Progenitor cell of endocrine pancreas (in vitro differentiated cells): ENCODE measurements at regions not wholly inside any gene's neighbourhood (a gene's known extent, or its start where the extent isn't known, plus 50 kb on each side); places are given as distances from the start of the nearest gene placed in this dataset.
"Not testable (repeated sequence)": the region's sequence is repeated elsewhere in the genome, so short reads cannot be mapped to it uniquely, and the experiment has no call there.

ENCODE experiments used
- DNase-seq: peaks from one replicate; pipeline ENCODE4 v3.0.0; 2021; ENCODE audit warnings: low spot score; ENCODE audit not compliant: unreplicated experiment
- H3K27ac Mint-ChIP-seq: 2 replicates; pipeline ENCODE4 v1.8.0; 2021; ENCODE audit warnings: mild to moderate bottlenecking, moderate library complexity, mixed read lengths
- H3K27me3 Mint-ChIP-seq: 2 replicates; pipeline ENCODE4 v1.8.0; 2021; ENCODE audit warnings: mixed read lengths
- H3K36me3 Mint-ChIP-seq: 2 replicates; pipeline ENCODE4 v1.8.0; 2022; ENCODE audit warnings: mixed read lengths; ENCODE audit not compliant: insufficient read depth
- H3K4me1 Mint-ChIP-seq: 2 replicates; pipeline ENCODE4 v1.8.0; 2021; ENCODE audit warnings: low read depth, mixed read lengths
- H3K4me3 Mint-ChIP-seq: 2 replicates; pipeline ENCODE4 v1.8.0; 2021; ENCODE audit warnings: low read depth, mild to moderate bottlenecking, moderate library complexity, mixed read lengths
- H3K9me3 Mint-ChIP-seq: 2 replicates; pipeline ENCODE4 v1.8.0; 2021; ENCODE audit warnings: low read depth, mixed read lengths
- TF ChIP-seq, protein P1 (sequence below): fragments of 200-600 bp; sonication (generic); IDR thresholded peaks from one replicate; pipeline ENCODE4 v1.5.0; 2021; ENCODE audit warnings: antibody characterized with exemption, mild to moderate bottlenecking; ENCODE audit not compliant: unreplicated experiment

DNA sequence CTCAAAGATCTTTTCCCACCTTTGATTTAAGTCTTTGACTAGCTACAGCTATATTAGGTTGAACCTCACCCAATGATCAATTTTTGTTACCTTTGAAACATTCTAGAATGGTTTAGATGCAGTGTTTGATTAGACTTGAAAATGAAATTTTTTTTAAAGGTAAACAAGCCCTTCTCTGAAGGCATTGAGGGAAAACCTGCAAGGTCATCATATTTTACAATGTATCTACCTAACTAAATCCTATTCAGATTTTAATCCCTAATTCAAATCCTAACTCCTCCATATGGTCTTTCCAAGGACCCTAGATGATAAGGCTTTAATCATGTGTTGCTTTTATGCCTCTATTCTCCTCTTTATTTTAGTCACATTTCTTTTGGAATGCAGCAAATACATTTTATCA is 95.4 kb downstream of the ALG10B start:
- TF ChIP-seq, protein P1, sequence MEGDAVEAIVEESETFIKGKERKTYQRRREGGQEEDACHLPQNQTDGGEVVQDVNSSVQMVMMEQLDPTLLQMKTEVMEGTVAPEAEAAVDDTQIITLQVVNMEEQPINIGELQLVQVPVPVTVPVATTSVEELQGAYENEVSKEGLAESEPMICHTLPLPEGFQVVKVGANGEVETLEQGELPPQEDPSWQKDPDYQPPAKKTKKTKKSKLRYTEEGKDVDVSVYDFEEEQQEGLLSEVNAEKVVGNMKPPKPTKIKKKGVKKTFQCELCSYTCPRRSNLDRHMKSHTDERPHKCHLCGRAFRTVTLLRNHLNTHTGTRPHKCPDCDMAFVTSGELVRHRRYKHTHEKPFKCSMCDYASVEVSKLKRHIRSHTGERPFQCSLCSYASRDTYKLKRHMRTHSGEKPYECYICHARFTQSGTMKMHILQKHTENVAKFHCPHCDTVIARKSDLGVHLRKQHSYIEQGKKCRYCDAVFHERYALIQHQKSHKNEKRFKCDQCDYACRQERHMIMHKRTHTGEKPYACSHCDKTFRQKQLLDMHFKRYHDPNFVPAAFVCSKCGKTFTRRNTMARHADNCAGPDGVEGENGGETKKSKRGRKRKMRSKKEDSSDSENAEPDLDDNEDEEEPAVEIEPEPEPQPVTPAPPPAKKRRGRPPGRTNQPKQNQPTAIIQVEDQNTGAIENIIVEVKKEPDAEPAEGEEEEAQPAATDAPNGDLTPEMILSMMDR, result no peak
- Mint-ChIP-seq H3K9me3 (peaks cover under 1% of the 10 kb centered on the region), H3K4me1 (peaks cover under 1% of the 10 kb centered on the region), H3K36me3 (no peaks in the 10 kb centered on the region), H3K4me3 (no peak overlapping the region), H3K27ac (no peak overlapping the region), H3K27me3 (no peaks in the 10 kb centered on the region)
- DNase-seq, result no peak

DNA sequence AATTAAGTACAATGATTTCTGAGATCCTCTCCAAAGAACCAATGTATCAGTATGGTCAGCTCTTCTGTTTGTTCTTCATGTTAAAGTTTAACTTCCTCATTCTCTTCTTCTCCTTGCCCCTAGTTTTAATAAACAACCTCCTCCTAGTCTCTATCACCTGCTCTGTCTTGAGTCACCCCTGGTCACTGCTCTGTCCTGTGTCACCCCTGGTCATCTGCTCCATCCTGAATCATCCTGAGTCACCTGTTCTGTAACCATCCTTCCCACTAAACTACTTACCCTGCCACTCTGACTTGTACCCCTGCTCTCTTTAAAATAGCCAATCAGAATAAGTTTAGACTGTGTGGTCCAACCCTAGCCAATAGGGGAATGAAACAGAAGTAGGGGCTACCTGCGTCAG is 100.5 kb downstream of the ALG10B start:
- Mint-ChIP-seq H3K4me1 (peaks cover 4% of the 10 kb centered on the region), H3K4me3 (no peak overlapping the region), H3K27me3 (no peaks in the 10 kb centered on the region), H3K36me3 (no peaks in the 10 kb centered on the region), H3K9me3 (peaks cover 19% of the 10 kb centered on the region), H3K27ac (no peak overlapping the region)
- TF ChIP-seq, protein P1, result no peak
- DNase-seq, result no peak

DNA sequence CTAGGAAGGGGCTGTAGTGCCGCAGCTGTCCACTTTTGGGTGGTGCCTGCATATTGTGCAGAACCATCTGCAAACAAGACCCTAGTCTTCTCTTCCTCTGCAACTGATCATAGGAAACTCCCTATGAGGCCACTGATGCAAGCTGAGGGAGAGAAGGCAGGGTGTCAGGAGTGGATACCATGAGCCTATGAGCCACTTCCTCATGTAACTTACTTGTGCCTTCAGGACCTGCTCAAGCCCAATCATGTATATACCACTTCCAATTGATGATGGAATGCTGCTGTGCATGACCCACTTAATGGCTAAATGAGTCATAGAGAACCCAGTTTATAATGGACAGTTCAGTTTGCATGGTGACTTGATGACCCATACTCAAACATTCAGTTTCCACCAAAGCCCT is 107.9 kb downstream of the ALG10B start:
- Mint-ChIP-seq H3K27me3 (no peaks in the 10 kb centered on the region), H3K27ac (no peak overlapping the region), H3K36me3 (no peaks in the 10 kb centered on the region), H3K4me1 (peaks cover 2% of the 10 kb centered on the region), H3K4me3 (no peak overlapping the region), H3K9me3 (peaks cover 16% of the 10 kb centered on the region)
- TF ChIP-seq, protein P1, result no peak
- DNase-seq, result no peak

DNA sequence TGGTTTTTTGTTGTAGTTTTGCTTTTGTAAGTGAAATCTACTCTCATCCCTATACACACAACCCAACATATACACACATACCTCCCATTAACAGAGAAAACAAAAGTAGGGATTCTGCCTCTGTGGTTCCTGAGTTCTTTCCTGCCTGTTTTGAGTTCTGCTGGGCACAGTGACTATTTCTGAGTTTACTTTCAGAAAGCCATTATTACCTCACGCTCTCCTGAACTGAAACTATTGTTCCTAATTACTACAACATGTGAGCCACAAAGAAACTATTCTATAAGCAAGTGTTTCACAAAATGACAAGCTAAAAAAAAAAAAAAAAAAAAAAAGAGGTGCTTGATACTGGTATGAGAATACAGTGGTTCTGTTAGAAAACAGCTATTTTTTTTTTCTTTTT is 110.9 kb downstream of the ALG10B start:
- H3K4me1 Mint-ChIP-seq, result peaks cover 2% of the 10 kb centered on the region
- no peak overlapping the region for H3K4me3 Mint-ChIP-seq
- TF ChIP-seq, protein P1, result no peak
- H3K27ac Mint-ChIP-seq, result peak overlapping the region; percentile 50
- DNase-seq, result no peak
- no peaks in the 10 kb centered on the region for H3K27me3 Mint-ChIP-seq
- H3K36me3 Mint-ChIP-seq, result no peaks in the 10 kb centered on the region
- H3K9me3 Mint-ChIP-seq, result no peaks in the 10 kb centered on the region

DNA sequence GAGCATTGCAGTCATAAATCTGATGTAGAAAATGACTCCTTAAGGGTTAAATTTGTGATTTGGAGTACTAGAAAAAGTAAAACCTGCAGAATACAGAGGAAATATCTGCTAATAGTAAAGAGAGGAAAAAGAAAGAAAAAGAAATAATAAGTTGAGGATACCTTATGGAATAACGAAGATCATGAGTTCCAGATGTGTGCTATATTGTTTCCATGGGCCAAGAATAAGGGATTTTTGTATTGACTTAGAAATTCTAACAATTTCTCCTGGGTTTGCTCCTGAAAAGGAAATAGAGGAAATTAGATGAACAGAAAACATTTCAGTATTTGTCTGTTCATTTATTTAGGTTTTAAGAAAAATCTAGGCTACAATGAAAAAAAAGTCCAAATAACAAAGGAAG is 115.3 kb downstream of the ALG10B start:
- H3K4me1 Mint-ChIP-seq, result peaks cover 2% of the 10 kb centered on the region
- TF ChIP-seq, protein P1, result no peak
- DNase-seq, result no peak

DNA sequence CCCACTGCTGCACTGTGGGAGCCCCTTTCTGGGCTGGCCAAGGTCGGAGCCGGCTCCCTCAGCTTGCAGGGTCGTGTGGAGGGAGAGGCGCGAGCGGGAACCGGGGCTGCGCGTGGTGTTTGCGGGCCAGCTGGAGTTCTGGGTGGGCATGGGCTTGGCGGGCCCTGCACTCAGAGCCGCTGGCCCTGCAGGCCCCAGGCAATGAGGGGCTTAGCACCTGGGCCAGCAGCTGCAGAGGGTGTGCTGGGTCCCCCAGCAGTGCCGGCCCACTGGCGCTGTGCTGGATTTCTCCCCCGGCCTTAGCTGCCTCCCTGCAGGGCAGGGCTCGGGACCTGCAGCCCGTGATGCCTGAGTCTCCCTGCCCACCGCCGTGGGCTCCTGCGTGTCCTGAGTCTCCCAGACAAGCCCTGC is 125.3 kb downstream of the ALG10B start:
- not testable (repeated sequence) for H3K4me1 Mint-ChIP-seq, H3K27me3 Mint-ChIP-seq

More for the DNA sequence above, 115.3 kb downstream of the ALG10B start:
- no peaks in the 10 kb centered on the region for H3K27me3 Mint-ChIP-seq
- no peak overlapping the region for H3K4me3 Mint-ChIP-seq
- H3K36me3 Mint-ChIP-seq, result no peaks in the 10 kb centered on the region
- H3K27ac Mint-ChIP-seq, result no peak overlapping the region
- H3K9me3 Mint-ChIP-seq, result peaks cover 4% of the 10 kb centered on the region

More for the DNA sequence above, 125.3 kb downstream of the ALG10B start:
- DNase-seq, H3K36me3 Mint-ChIP-seq, H3K4me3 Mint-ChIP-seq, H3K27ac Mint-ChIP-seq: not testable (repeated sequence)
- H3K9me3 Mint-ChIP-seq, result peaks cover 11% of the 10 kb centered on the region
